ENCODE measurements at regions not wholly inside any gene's neighbourhood (a gene's known extent, or its start where the extent isn't known, plus 50 kb on each side); places are given as distances from the start of the nearest gene placed in this dataset.

DNA sequence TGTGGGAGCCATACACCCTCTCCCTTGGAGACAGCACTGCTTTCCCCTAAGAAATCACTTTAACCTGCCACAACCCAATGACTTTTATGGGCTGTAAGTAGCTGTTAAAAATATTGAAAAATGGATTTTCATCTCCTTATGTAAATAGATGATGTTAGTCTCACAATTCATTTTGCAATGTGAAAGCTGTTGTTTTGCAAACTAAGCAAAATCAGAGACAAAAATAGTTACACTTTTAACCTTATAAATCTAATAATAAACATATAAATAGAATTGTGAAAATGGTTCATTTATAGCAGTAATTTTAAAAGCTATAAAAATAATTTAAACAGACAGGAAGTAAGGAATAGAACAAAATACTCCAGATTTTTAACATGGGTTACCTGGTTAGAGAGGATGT lies 268.8 kb upstream of the MAGI2 start:
- dilution Hi-C loops (cut with MboI; ENCODE audit: extremely low pct_ligation_motif_present, low sequenced_read_pairs): no loop called here
- H3K4me1 ChIP-seq (ENCODE audit: control insufficient read depth, extremely low read depth, insufficient read depth, low read length): no peaks in the 10 kb centered on the region
- TF ChIP-seq EZH2 (IDR thresholded peaks at IDR 0.05; ENCODE audit: borderline replicate concordance, low read depth, low read length, severe bottlenecking) (no peak), MYC (IDR thresholded peaks at IDR 0.05; ENCODE audit: low read depth, low read length) (no peak), JUN (IDR thresholded peaks at IDR 0.05; ENCODE audit: borderline replicate concordance, insufficient read depth, insufficient read length, low read depth) (no peak), POLR2A (IDR thresholded peaks at IDR 0.05; ENCODE audit: low read depth, low read length) (no peak), FOS (IDR thresholded peaks at IDR 0.05; ENCODE audit: borderline replicate concordance, insufficient read depth, low read length) (no peak), POLR2AphosphoS5 (IDR thresholded peaks at IDR 0.05; ENCODE audit: insufficient read depth, low read depth, low read length) (no peak), MAX (IDR thresholded peaks at IDR 0.05; ENCODE audit: insufficient read depth, insufficient read length) (no peak), GATA2 (IDR thresholded peaks at IDR 0.05; ENCODE audit: insufficient read depth, insufficient read length, low read depth, low read length) (no peak)
- TF ChIP-seq, protein P1, sequence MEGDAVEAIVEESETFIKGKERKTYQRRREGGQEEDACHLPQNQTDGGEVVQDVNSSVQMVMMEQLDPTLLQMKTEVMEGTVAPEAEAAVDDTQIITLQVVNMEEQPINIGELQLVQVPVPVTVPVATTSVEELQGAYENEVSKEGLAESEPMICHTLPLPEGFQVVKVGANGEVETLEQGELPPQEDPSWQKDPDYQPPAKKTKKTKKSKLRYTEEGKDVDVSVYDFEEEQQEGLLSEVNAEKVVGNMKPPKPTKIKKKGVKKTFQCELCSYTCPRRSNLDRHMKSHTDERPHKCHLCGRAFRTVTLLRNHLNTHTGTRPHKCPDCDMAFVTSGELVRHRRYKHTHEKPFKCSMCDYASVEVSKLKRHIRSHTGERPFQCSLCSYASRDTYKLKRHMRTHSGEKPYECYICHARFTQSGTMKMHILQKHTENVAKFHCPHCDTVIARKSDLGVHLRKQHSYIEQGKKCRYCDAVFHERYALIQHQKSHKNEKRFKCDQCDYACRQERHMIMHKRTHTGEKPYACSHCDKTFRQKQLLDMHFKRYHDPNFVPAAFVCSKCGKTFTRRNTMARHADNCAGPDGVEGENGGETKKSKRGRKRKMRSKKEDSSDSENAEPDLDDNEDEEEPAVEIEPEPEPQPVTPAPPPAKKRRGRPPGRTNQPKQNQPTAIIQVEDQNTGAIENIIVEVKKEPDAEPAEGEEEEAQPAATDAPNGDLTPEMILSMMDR (IDR thresholded peaks at IDR 0.05; ENCODE audit: extremely low read depth in 1 of 2, insufficient read depth in 1 of 2, low read depth in 1 of 2, low read length in 2 of 2): no peak
- H3K36me3 ChIP-seq (ENCODE audit: control insufficient read depth in 2 of 2, extremely low read depth in 1 of 2, insufficient read depth in 2 of 2, low read length in 2 of 2): no peaks in the 10 kb centered on the region
- no peak overlapping the region for H3K27ac ChIP-seq (ENCODE audit: insufficient read depth, low read depth, low read length)
- H3K9ac ChIP-seq (replicated peaks; ENCODE audit: extremely low read depth, insufficient read depth, low read length): no peak overlapping the region
- H4K20me1 ChIP-seq (replicated peaks; ENCODE audit: control insufficient read depth, extremely low read depth, insufficient read depth, low read length): no peaks in the 10 kb centered on the region
- H3K4me2 ChIP-seq (ENCODE audit: insufficient read depth, low read length): no peak overlapping the region
- no peaks in the 10 kb centered on the region for H3K9me3 ChIP-seq (replicated peaks; ENCODE audit: control insufficient read depth, insufficient read depth, low read length)
- no peak overlapping the region for H3K4me3 ChIP-seq (replicated peaks in 1 of 3; ENCODE audit: insufficient read depth in 1 of 3, low read depth in 1 of 3, low read length in 3 of 3)
- no peak overlapping the region for H2AFZ ChIP-seq (ENCODE audit: low read depth, low read length)
- DNase-seq (ENCODE audit: low read depth, low spot score): no peak
- H3K9me1 ChIP-seq (replicated peaks; ENCODE audit: control insufficient read depth, extremely low read depth, insufficient read depth, low read length): no peaks in the 10 kb centered on the region
- no TSS peak for BruUV-seq (replicated peaks)
- no peaks in the 10 kb centered on the region for H3K27me3 ChIP-seq (ENCODE audit: control insufficient read depth in 2 of 2, insufficient read depth in 2 of 2, low read length in 2 of 2)
- intact Hi-C loops (cut with micrococcal nuclease): no loop called here
- no peaks in the 10 kb centered on the region for H3K79me2 ChIP-seq (ENCODE audit: control insufficient read depth, insufficient read depth, low read length)
- POLR2A ChIA-PET: no interaction called here
- FAIRE-seq: no peak
- CTCF ChIA-PET: interaction anchor here (0.9 kb wide), 1 partner anchor 450 kb away, joined by 3 read pairs; no protein-coding TSS in a partner anchor

Data from endothelial cell of umbilical vein (primary cell).